Uterus (tissue), 2 donors: ENCODE measurements at regions not wholly inside any gene's neighbourhood (a gene's known extent, or its start where the extent isn't known, plus 50 kb on each side); places are given as distances from the start of the nearest gene placed in this dataset.

Source experiments
- CTCF ChIP-seq, 4 experiments: fragments of 200-600 bp in 2 of 4; fragments of 450-650 bp in 2 of 4; sonication (generic) in 2 of 4; IDR thresholded peaks; one replicate each; pipeline ENCODE4 v1.5.1; 2016 to 2019; ENCODE audit warnings: antibody characterized with exemption in 4 of 4, mild to moderate bottlenecking in 2 of 4, moderate library complexity in 1 of 4
- POLR2A ChIP-seq, 2 donors: fragments of 450-650 bp; IDR thresholded peaks; one replicate each; pipeline ENCODE4 v1.6.1; 2016; ENCODE audit warnings: antibody characterized with exemption in 2 of 2, mild to moderate bottlenecking in 1 of 2, moderate library complexity in 1 of 2

GRCh38 chr7:9148687-9149086 lies 715.3 kb downstream of the NXPH1 start:
- no peak for TF ChIP-seq CTCF (IDR thresholded peaks at IDR 0.05)
- TF ChIP-seq POLR2A (IDR thresholded peaks at IDR 0.05), result no peak
